Neural progenitor cell (in vitro differentiated cells): ENCODE measurements at regions not wholly inside any gene's neighbourhood (a gene's known extent, or its start where the extent isn't known, plus 50 kb on each side); places are given as distances from the start of the nearest gene placed in this dataset.

Experiments
- EZH2 ChIP-seq: fragments of 200-600 bp; sonication (generic); IDR thresholded peaks from 2 replicates; pipeline ENCODE4 v1.6.1; 2017; ENCODE audit warnings: antibody characterized with exemption, mild to moderate bottlenecking, moderate library complexity
- TF ChIP-seq, protein P1 (sequence below): fragments of 200-600 bp; sonication (generic); IDR thresholded peaks from 2 replicates; pipeline ENCODE4 v1.5.1; 2017; ENCODE audit warnings: antibody characterized with exemption, mild to moderate bottlenecking

DNA sequence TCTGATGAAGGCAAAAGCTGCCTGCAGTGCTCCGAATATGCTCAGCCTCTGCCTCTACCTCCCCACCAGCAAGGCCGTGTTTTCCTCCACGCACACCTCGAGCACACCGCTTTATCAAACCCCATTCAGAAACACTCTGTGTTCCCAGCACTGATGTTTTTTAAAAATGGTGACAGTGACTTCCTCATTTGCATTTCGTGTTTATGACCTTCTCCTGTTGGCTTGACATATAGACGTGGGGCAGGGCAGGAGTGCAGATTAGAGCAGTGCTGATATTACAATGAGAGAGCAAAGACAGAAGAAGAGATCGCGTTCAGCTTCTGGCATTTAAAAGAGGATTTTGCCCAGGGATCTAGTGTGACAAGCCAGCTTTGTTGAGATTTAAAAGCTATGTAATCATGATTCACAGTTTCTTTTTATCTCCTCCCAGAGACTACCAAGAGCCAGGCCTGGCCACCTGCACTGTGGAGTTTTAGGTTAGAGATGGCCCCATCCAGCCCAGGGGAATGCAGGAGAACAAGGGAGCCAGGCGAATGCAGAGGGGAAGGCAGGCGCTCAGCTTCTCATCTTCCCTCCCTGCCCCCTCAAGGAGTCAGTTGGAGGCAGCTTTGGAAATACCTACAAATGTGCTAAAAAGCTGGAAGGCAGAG, 61.5 kb upstream of the NEDD4L start:
- TF ChIP-seq, protein P1, sequence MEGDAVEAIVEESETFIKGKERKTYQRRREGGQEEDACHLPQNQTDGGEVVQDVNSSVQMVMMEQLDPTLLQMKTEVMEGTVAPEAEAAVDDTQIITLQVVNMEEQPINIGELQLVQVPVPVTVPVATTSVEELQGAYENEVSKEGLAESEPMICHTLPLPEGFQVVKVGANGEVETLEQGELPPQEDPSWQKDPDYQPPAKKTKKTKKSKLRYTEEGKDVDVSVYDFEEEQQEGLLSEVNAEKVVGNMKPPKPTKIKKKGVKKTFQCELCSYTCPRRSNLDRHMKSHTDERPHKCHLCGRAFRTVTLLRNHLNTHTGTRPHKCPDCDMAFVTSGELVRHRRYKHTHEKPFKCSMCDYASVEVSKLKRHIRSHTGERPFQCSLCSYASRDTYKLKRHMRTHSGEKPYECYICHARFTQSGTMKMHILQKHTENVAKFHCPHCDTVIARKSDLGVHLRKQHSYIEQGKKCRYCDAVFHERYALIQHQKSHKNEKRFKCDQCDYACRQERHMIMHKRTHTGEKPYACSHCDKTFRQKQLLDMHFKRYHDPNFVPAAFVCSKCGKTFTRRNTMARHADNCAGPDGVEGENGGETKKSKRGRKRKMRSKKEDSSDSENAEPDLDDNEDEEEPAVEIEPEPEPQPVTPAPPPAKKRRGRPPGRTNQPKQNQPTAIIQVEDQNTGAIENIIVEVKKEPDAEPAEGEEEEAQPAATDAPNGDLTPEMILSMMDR = no peak
- TF ChIP-seq EZH2 = no peak
